GM18909 (cell line): ENCODE measurements at regions not wholly inside any gene's neighbourhood (a gene's known extent, or its start where the extent isn't known, plus 50 kb on each side); places are given as distances from the start of the nearest gene placed in this dataset.
"Not testable (repeated sequence)": the region's sequence is repeated elsewhere in the genome, so short reads cannot be mapped to it uniquely, and the experiment has no call there.

Experiments
- ATAC-seq: cut with Tn5 transposase; IDR thresholded peaks from one replicate; pipeline ENCODE4 v1.9.1; 2021; ENCODE audit warnings: mild to moderate bottlenecking; ENCODE audit not compliant: unreplicated experiment, poor library complexity

- no peak for ATAC-seq
These were observed 1070.3 kb downstream of the JRKL start for GRCh38 chr11:97460091-97460490.

GRCh38 chr11:97461044-97461880 is 1071.4 kb downstream of the JRKL start:
- no peak for ATAC-seq

- ATAC-seq, result no peak
These were observed 1072.1 kb downstream of the JRKL start for GRCh38 chr11:97461934-97462333.

- no peak for ATAC-seq
These were observed 1074.1 kb downstream of the JRKL start for GRCh38 chr11:97463891-97464290.

- no peak for ATAC-seq
These were observed 1081.7 kb downstream of the JRKL start for GRCh38 chr11:97471480-97471879.

GRCh38 chr11:97487387-97487786 is 1097.6 kb downstream of the JRKL start:
- no peak for ATAC-seq

- ATAC-seq, result no peak
These were observed 1109.1 kb downstream of the JRKL start for GRCh38 chr11:97498891-97499290.

GRCh38 chr11:97502201-97502600 is 1112.4 kb downstream of the JRKL start:
- ATAC-seq, result no peak

- ATAC-seq, result no peak
These were observed 1116.4 kb downstream of the JRKL start for GRCh38 chr11:97506076-97506759.

- ATAC-seq, result no peak
These were observed 1124.6 kb downstream of the JRKL start for GRCh38 chr11:97514446-97514845.

- ATAC-seq, result no peak
These were observed 1126.9 kb downstream of the JRKL start for GRCh38 chr11:97516688-97517087.

- ATAC-seq, result no peak
These were observed 1135.5 kb downstream of the JRKL start for GRCh38 chr11:97525273-97525672.

- ATAC-seq, result no peak
These were observed 1147.8 kb downstream of the JRKL start for GRCh38 chr11:97537407-97538150.

- ATAC-seq, result no peak
These were observed 1154.6 kb downstream of the JRKL start for GRCh38 chr11:97544431-97544830.

GRCh38 chr11:97548280-97548679 is 1158.5 kb downstream of the JRKL start:
- ATAC-seq, result no peak

- ATAC-seq, result no peak
These were observed 1167.6 kb downstream of the JRKL start for GRCh38 chr11:97557399-97557798.

GRCh38 chr11:97567801-97568200 is 1178.0 kb downstream of the JRKL start:
- no peak for ATAC-seq

- ATAC-seq, result no peak
These were observed 1180.8 kb downstream of the JRKL start for GRCh38 chr11:97570636-97571035.

GRCh38 chr11:97573771-97574170 is 1184.0 kb downstream of the JRKL start:
- ATAC-seq, result not testable (repeated sequence)

GRCh38 chr11:97574976-97575665 is 1185.3 kb downstream of the JRKL start:
- ATAC-seq, result no peak
